ENCODE measurements at regions not wholly inside any gene's neighbourhood (a gene's known extent, or its start where the extent isn't known, plus 50 kb on each side); places are given as distances from the start of the nearest gene placed in this dataset.
A peak's percentile ranks its signal among the peaks of the same experiment; 100 is the strongest.

GRCh38 chr2:181152226-181152625, 171.8 kb downstream of the UBE2E3 start:
- DNase-seq = no peak

GRCh38 chr2:181152701-181153100, 172.3 kb downstream of the UBE2E3 start:
- no peak for DNase-seq

- no peak for DNase-seq
Observed at GRCh38 chr2:181153886-181154285, 173.5 kb downstream of the UBE2E3 start.

- DNase-seq = no peak
Observed at GRCh38 chr2:181157326-181157725, 176.9 kb downstream of the UBE2E3 start.

GRCh38 chr2:181158427-181158826, 178.0 kb downstream of the UBE2E3 start:
- DNase-seq = no peak

GRCh38 chr2:181161615-181162014, 181.2 kb downstream of the UBE2E3 start:
- DNase-seq = no peak

GRCh38 chr2:181163139-181163538, 182.7 kb downstream of the UBE2E3 start:
- DNase-seq = no peak

- DNase-seq = no peak
Observed at GRCh38 chr2:181163691-181164090, 183.3 kb downstream of the UBE2E3 start.

- DNase-seq = no peak
Observed at GRCh38 chr2:181164699-181165098, 184.3 kb downstream of the UBE2E3 start.

- no peak for DNase-seq
Observed at GRCh38 chr2:181165199-181165868, 184.9 kb downstream of the UBE2E3 start.

GRCh38 chr2:181169503-181169902, 189.1 kb downstream of the UBE2E3 start:
- DNase-seq = no peak

- DNase-seq = no peak
Observed at GRCh38 chr2:181170256-181170655, 189.9 kb downstream of the UBE2E3 start.

- no peak for DNase-seq
Observed at GRCh38 chr2:181172676-181173075, 192.3 kb downstream of the UBE2E3 start.

GRCh38 chr2:181174611-181175580, 194.5 kb downstream of the UBE2E3 start:
- DNase-seq = peak; percentile 35

- DNase-seq = no peak
Observed at GRCh38 chr2:181176540-181176939, 196.1 kb downstream of the UBE2E3 start.

GRCh38 chr2:181177376-181177775, 197.0 kb downstream of the UBE2E3 start:
- no peak for DNase-seq

- DNase-seq = no peak
Observed at GRCh38 chr2:181178130-181178529, 197.7 kb downstream of the UBE2E3 start.

GRCh38 chr2:181178823-181179412, 198.5 kb downstream of the UBE2E3 start:
- DNase-seq = no peak

- no peak for DNase-seq
Observed at GRCh38 chr2:181183878-181184542, 203.6 kb downstream of the UBE2E3 start.

- DNase-seq = no peak
Observed at GRCh38 chr2:181185421-181185820, 205.0 kb downstream of the UBE2E3 start.

GRCh38 chr2:181185948-181186347, 205.5 kb downstream of the UBE2E3 start:
- no peak for DNase-seq

GRCh38 chr2:181188605-181189004, 208.2 kb downstream of the UBE2E3 start:
- DNase-seq = no peak

All from renal pelvis (tissue), 1 donor.